Lower lobe of right lung (tissue), 2 donors: ENCODE measurements at regions not wholly inside any gene's neighbourhood (a gene's known extent, or its start where the extent isn't known, plus 50 kb on each side); places are given as distances from the start of the nearest gene placed in this dataset.

Source experiments
- ATAC-seq, 2 donors: fragments of 200-7000 bp; cut with Tn5 transposase; one replicate each; pipeline ENCODE4 v1.9.1; 2020 to 2022; ENCODE audit warnings: mild to moderate bottlenecking in 2 of 2, moderate library complexity in 2 of 2
- DNase-seq: peaks from one replicate; pipeline ENCODE4 v3.0.0-alpha.2; 2020
- H3K27ac ChIP-seq: fragments of 200-600 bp; one replicate; pipeline ENCODE4 v1.8.0; 2022
- H3K27me3 ChIP-seq: fragments of 200-600 bp; one replicate; pipeline ENCODE4 v1.8.0; 2022; ENCODE audit warnings: low read depth
- H3K36me3 ChIP-seq: fragments of 200-600 bp; one replicate; pipeline ENCODE4 v1.8.0; 2022; ENCODE audit warnings: mild to moderate bottlenecking
- H3K4me1 ChIP-seq: fragments of 200-600 bp; one replicate; pipeline ENCODE4 v1.8.0; 2022
- H3K4me3 ChIP-seq: fragments of 200-600 bp; one replicate; pipeline ENCODE4 v1.8.0; 2022; ENCODE audit warnings: mild to moderate bottlenecking
- H3K9me3 ChIP-seq: fragments of 200-600 bp; one replicate; pipeline ENCODE4 v1.8.0; 2022
- intact Hi-C: fragments of 100-400 bp; cut with DNase I; formaldehyde crosslinking; loops from one replicate; pipeline ENCODE4 v1.11.0; 2022
- TF ChIP-seq, protein P1 (sequence below): fragments of 200-600 bp; IDR thresholded peaks from one replicate; pipeline ENCODE4 v1.8.0; 2022; ENCODE audit warnings: antibody characterized with exemption, mild to moderate bottlenecking
- donor health status: DM: no; HTN: yes; CAD: no; lungs with severe emphysema.

DNA sequence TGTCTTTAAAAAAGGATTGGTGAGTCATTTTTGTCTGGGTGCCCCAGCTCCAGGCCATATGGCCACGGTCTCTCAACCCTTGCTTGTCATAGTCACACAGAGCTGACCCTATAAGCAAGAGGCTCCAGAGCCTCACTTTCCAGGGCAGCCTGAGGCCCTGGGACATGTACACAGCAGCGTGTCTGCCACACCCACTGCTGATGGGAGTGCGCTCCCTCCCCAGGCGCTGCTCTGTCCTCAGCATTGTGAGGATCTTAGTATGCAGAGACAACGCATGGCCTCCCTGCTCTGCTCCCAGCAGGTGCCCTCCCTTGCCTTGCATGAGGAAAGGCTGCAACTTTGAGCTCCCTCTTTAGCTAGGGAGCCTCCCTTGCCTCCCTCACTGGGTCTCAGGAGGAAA, 80.8 kb upstream of the CRHR1 start:
- no peak overlapping the region for H3K27ac ChIP-seq
- TF ChIP-seq, protein P1, sequence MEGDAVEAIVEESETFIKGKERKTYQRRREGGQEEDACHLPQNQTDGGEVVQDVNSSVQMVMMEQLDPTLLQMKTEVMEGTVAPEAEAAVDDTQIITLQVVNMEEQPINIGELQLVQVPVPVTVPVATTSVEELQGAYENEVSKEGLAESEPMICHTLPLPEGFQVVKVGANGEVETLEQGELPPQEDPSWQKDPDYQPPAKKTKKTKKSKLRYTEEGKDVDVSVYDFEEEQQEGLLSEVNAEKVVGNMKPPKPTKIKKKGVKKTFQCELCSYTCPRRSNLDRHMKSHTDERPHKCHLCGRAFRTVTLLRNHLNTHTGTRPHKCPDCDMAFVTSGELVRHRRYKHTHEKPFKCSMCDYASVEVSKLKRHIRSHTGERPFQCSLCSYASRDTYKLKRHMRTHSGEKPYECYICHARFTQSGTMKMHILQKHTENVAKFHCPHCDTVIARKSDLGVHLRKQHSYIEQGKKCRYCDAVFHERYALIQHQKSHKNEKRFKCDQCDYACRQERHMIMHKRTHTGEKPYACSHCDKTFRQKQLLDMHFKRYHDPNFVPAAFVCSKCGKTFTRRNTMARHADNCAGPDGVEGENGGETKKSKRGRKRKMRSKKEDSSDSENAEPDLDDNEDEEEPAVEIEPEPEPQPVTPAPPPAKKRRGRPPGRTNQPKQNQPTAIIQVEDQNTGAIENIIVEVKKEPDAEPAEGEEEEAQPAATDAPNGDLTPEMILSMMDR: no peak
- no peaks in the 10 kb centered on the region for H3K36me3 ChIP-seq
- intact Hi-C loops: no loop called here
- no peak for ATAC-seq
- H3K9me3 ChIP-seq: no peaks in the 10 kb centered on the region
- H3K4me1 ChIP-seq: no peaks in the 10 kb centered on the region
- peaks cover 28% of the 10 kb centered on the region for H3K27me3 ChIP-seq
- no peak for DNase-seq
- H3K4me3 ChIP-seq: no peak overlapping the region

DNA sequence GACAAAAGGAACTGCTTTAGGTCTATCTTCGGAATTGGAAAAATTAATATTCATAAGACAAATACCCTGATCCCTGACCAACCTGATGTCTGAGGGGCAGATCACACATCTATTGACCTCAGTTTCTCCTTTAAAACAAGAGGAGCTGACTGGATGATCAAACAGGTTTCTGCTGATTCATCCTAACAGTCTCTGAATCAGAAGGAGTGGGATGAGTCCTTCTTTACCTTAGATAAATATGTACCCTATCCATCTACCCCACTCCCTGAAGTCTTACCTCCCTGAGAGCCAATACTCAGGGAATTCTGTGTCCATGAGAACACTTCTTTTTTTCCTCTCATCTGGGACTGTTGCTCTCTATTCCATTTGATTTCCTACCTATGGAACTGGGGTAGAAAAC, 80.3 kb upstream of the CRHR1 start:
- Histone ChIP-seq H3K27me3 (peaks cover 31% of the 10 kb centered on the region), H3K4me3 (no peak overlapping the region), H3K9me3 (no peaks in the 10 kb centered on the region), H3K27ac (no peak overlapping the region), H3K4me1 (no peaks in the 10 kb centered on the region), H3K36me3 (no peaks in the 10 kb centered on the region)
- TF ChIP-seq, protein P1: no peak
- no peak for DNase-seq
- intact Hi-C loops: no loop called here
- no peak for ATAC-seq

DNA sequence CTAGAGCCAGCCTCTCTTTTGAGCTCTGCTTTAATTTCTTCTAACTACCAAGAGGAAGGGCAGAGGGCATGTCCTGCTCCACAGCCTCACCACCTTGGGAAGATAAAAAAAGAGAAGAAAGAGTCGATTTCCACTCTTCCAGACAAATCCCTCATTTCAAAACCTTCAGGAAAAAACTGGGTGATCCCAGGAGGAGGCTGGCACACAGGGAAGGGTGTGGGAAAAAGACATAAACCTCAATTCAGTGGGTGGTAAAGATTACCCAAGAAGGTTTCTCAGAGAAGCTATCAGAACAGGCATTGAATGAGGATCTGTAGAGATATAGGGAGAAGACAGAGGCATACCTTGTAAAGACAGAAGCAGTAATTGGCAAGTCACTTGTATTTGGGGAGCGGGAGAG, 79.9 kb upstream of the CRHR1 start:
- DNase-seq: no peak
- no peak overlapping the region for H3K4me3 ChIP-seq
- no peaks in the 10 kb centered on the region for H3K4me1 ChIP-seq
- no peak overlapping the region for H3K27ac ChIP-seq
- intact Hi-C loops: no loop called here
- H3K9me3 ChIP-seq: no peaks in the 10 kb centered on the region
- H3K27me3 ChIP-seq: peaks cover 35% of the 10 kb centered on the region
- no peak for ATAC-seq
- H3K36me3 ChIP-seq: no peaks in the 10 kb centered on the region
- TF ChIP-seq, protein P1: no peak

DNA sequence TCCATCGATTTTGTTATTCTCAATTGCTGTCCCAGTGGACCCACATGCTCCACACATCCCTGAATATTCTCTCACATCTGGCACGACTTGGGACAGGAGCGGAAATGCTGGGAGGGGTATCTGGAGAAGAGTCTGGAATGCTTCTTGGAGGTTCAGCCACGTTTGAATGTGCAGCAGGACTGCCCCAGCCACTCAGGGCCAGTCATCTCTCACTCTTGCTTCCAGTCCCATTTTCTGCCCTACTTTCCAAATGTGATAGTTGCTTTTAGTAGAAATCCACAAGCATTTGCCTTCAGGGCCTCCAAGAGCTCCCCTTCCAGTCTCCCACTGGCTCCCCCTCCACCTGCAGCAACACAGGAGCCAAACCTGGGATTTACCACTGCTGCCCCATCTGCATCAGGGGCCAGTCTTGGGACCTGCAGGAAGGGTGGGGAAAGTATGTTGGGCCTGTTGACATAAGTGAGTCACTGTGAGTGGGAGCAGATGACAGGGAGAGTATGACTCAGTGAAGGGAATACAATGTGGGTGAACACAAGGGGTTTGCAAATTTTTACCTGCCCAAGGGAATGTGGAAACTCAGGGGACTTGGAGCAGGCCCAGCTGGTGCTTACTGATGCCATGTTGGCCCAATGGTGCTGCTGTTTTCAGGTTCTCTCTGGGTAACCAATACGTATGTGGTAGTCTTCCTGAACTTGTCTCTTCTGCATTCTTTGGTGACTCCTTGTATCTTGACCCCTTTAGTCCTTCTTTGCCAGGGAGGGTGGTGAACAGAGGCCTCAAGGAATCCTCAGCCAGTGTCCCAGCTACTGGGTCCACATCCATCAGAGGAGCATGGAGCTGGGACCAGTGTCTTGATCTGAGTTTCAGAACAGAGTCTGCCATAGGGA, 78.8 kb upstream of the CRHR1 start:
- TF ChIP-seq, protein P1: no peak
- no peak for DNase-seq
- intact Hi-C loops: no loop called here
- no peaks in the 10 kb centered on the region for H3K4me1 ChIP-seq
- no peak overlapping the region for H3K4me3 ChIP-seq
- ATAC-seq: peak in 1 of 2 donors; percentile 60
- peaks cover 33% of the 10 kb centered on the region for H3K27me3 ChIP-seq
- no peaks in the 10 kb centered on the region for H3K9me3 ChIP-seq
- no peaks in the 10 kb centered on the region for H3K36me3 ChIP-seq
- H3K27ac ChIP-seq: no peak overlapping the region

DNA sequence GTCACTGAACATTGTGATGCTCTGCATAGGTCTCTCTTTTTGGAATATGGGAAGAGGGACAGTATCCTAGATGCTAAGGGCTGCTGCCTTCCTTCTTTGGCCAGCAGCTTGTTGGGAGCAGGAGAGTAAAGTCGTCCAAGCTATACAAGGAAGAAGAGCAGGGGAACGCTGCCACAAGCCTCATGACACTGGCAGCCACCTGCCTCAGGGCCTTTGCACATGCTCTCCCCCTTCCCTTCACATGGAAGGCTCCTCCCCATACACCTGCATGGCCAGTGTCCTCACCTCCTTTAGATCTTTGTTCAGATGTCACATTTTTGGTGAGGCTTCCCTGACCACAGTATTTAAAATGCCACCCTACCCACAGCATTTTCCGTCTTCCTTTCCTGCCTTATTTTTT, 78.1 kb upstream of the CRHR1 start:
- H3K36me3 ChIP-seq: no peaks in the 10 kb centered on the region
- ATAC-seq (no peak), DNase-seq (no peak)
- no peak overlapping the region for H3K4me3 ChIP-seq
- no peaks in the 10 kb centered on the region for H3K9me3 ChIP-seq
- TF ChIP-seq, protein P1: no peak
- intact Hi-C loops: no loop called here
- H3K4me1 ChIP-seq: no peaks in the 10 kb centered on the region
- peaks cover 27% of the 10 kb centered on the region for H3K27me3 ChIP-seq
- H3K27ac ChIP-seq: no peak overlapping the region
